K562 (cell line): ENCODE measurements at regions not wholly inside any gene's neighbourhood (a gene's known extent, or its start where the extent isn't known, plus 50 kb on each side); places are given as distances from the start of the nearest gene placed in this dataset.

Source experiments
- CTCF ChIP-seq, 3 experiments: IDR thresholded peaks in 2 of 3; conservative IDR thresholded peaks in 1 of 3; 2 replicates each; pipeline ENCODE4 v1.5.1; 2011 to 2012; ENCODE audit warnings: low read length in 3 of 3, mild to moderate bottlenecking in 3 of 3, control low read depth in 2 of 3, improper control_type of control experiment in 1 of 3, inconsistent platforms in 1 of 3, low read depth in 1 of 3, mixed read lengths in 1 of 3, moderate library complexity in 1 of 3; ENCODE audit not compliant: insufficient read depth in 2 of 3
- ETV1 ChIP-seq: fragments of 450-650 bp; conservative IDR thresholded peaks from 2 replicates; pipeline ENCODE4 v1.6.1; 2016; ENCODE audit warnings: missing genetic modification characterization, control low read depth, low read depth, missing compliant biosample characterization
- EZH2 ChIP-seq: IDR thresholded peaks from 2 replicates; pipeline ENCODE4 v1.6.1; 2012; ENCODE audit warnings: low read depth, mild to moderate bottlenecking, inconsistent platforms, low read length, borderline replicate concordance
- FOXK2 ChIP-seq, 2 experiments: fragments of 450-650 bp; IDR thresholded peaks in 1 of 2; conservative IDR thresholded peaks in 1 of 2; 2 replicates each; pipeline ENCODE4 v1.6.1; 2016; ENCODE audit warnings: low read depth in 2 of 2, mild to moderate bottlenecking in 1 of 2
- IRF1 ChIP-seq: sonication (generic); formaldehyde crosslinking; IDR thresholded peaks from 2 replicates; pipeline ENCODE4 v1.8.0; 2022; ENCODE audit warnings: missing genetic modification reagents, mild to moderate bottlenecking, borderline replicate concordance
- RHOXF2B ChIP-seq: fragments of 250-450 bp; sonication (Bioruptor Pico); conservative IDR thresholded peaks from 2 replicates; pipeline ENCODE4 v1.5.1; 2021
- ZBTB1 ChIP-seq: sonication (generic); formaldehyde crosslinking; IDR thresholded peaks from 2 replicates; pipeline ENCODE4 v1.8.1; 2023; ENCODE audit warnings: missing genetic modification reagents, low read depth, mild to moderate bottlenecking, borderline replicate concordance

GRCh38 chr14:99028041-99028440 lies 244.0 kb downstream of the BCL11B start:
- TF ChIP-seq ETV1 (tag) (no peak), CTCF (IDR thresholded peaks at IDR 0.05 in 2 of 3, conservative IDR thresholded peaks at IDR 0.05 in 1 of 3; ENCODE audit: insufficient read depth in 2 of 3, low read depth in 1 of 3, low read length in 3 of 3) (no peak), EZH2 (no peak), RHOXF2B (CRISPR knock-in tag) (no peak), ZBTB1 (no peak), IRF1 (CRISPR knock-in tag) (no peak), FOXK2 (conservative IDR thresholded peaks at IDR 0.05 in 1 of 2, IDR thresholded peaks at IDR 0.05 in 1 of 2; ENCODE audit: low read depth in 2 of 2) (no peak)
